Kidney tubule cell (primary cell): ENCODE measurements at regions not wholly inside any gene's neighbourhood (a gene's known extent, or its start where the extent isn't known, plus 50 kb on each side); places are given as distances from the start of the nearest gene placed in this dataset.
A peak's percentile ranks its signal among the peaks of the same experiment; 100 is the strongest.
"Not testable (repeated sequence)": the region's sequence is repeated elsewhere in the genome, so short reads cannot be mapped to it uniquely, and the experiment has no call there.

Experiments
- DNase-seq: peaks from one replicate; pipeline ENCODE4 v3.0.0-alpha.2; 2018; ENCODE audit warnings: low spot score

DNA sequence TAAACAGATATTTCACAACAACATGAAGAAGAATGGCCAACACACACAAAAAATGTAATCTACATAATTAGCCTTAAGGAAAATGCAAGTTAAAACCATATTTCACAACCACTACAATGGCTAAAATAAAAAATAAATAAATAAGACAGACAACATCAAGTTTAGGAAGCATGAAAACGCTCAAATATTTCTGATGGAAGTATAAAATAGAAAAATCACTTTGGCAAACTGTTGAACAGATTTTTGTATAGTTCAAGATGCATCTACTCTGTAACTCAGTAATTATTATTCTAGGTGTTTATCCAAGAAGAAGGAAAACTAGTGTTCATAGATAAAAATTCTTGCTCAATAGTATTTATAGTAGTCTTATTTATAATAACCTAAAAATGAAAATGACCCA lies 1410.1 kb upstream of the ADGRB3 start:
- DNase-seq: no peak

DNA sequence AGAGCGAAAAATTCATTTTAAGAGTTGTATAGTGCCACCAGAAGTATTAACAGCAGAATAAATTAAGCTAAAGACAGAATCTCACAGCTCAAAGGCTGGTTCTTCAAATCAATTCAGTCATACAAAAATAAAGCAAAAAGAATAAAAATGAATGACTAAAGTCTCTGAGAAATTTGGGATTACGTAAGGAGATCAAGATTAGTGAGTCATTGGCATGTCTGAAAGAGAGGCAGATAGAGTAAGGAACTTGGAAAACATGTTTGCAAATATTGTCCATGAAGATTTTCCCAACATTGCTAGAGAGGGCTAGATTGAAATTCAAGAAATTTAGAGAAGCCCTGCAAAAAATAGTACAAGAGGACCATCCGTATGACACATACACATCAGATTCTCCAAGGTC lies 1413.9 kb upstream of the ADGRB3 start:
- no peak for DNase-seq

DNA sequence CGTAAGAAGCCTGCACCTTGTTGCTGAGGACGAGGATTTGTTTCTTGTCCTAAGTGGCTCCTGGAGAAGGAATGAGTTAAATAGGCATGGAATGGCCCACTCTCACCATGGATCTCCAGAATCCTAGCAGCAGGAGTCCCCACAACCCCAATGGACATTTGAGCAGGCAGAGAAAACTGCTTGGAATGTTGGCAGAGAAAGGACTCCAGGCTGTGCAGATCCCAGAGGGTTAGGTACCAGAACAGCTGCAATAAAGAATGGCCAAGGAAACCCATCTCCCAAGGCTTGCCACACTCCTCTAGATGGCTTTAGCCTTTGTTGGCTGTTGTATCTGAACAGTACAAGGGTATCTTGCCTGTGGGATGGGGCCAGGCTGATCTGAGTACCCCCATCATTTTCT lies 1415.7 kb upstream of the ADGRB3 start:
- DNase-seq: no peak

DNA sequence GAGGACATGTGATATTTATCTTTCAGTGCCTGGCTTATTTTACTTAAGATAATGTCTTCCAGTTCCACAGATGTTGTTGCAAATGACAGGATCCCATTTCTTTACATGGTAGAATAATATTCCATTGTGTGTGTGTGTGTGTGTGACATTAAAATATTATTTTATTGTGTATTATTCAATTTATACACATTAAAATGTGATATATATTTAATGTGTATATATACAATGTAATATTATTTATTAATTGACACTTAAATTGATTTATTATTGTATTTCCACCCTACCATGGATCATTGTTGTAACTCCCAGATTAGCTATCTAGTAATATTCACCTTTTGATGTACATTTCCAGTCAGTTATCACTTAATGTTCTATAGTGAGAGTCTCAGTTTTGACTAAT lies 1422.5 kb upstream of the ADGRB3 start:
- DNase-seq: no peak

DNA sequence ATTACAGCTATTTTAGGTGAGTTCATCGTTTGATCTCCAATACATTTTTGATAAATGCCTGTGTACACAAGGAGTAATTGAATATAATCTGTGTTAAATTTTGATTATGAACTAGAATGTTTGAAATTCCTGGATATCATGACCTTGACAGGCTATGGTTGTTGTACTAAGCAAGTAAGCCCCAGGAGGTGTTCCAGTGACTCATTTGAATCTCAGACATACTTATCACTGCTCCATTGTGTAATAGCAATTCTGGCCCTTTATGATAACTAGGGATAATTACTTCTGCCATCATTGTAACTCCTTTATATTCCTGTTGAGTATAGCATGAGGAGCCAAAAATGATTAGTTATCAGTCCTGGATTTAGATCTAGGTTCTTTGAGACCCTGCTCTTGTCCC lies 1424.6 kb upstream of the ADGRB3 start:
- peak; percentile 1 for DNase-seq

DNA sequence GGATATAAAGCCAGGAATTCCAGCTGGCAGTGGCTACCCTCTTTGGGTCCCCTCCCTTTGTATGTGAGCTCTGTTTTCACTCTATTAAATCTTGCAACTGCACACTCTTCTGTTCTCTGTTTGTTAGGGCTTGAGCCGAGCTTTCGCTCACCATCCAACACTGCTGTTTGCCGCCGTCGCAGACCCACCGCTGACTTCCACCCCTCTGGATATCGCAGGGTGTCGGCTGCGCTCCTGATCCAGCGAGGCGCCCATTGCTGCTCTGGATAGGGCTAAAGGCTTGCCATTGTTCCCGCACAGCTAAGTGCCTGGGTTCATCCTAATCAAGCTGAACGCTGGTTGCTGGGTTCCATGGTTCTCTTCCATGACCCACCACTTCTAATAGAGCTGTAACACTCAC lies 1433.5 kb upstream of the ADGRB3 start:
- DNase-seq: no peak

DNA sequence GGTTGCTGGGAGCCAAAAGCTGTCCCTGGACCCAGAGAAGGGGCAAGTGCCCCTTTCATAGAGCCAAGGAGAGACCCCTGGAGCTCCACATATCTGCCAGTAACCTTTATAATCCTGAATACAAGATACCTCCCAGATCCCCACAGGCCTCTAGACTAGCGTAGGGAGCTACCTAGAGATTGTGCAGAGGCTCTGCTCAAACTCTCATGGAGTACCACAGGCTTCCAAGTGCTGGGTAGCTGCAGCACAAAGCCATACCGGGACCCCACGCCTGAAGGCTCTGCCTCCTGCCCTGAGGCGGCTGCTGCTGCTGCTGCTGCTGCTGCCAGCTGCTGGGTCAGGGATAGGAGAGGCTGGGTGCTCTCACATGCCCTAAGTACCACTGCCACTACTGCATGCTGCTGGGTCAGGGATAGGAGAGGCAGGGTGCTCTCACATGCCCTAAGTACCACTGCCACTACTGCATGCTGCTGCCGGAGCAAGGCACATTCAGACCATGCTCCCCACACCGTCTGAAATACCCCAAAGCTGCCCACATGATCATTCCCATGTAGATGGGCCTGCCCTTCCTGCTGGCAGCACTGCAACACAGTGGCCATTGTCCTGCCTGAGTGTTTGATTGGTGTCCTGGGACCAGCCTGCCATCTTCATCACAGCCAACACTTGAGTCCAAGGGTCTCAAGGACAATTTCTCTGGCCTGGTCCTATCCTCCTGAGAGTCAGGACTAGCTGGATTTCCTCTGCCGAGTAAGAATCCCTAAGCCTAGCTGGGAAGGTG lies 1434.3 kb upstream of the ADGRB3 start:
- DNase-seq: no peak

DNA sequence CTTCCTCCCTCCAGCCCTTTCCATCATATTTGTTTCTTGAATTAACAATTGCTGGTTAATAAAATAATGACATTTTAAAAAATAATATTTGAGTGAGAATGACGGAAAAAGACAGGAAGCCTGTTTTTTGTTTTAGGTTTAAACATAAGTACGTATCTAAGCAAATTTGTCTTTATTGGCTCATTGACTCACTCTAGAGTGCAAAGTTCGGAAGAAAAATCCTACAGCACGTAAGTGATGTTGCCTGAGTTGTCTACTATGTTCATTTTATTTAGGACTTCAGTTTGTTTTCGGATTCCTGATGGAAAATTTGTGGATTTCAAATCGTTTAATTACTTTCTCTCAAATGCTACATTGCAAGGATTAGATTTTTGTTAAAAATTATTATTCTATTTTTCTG lies 1435.7 kb upstream of the ADGRB3 start:
- DNase-seq: no peak

DNA sequence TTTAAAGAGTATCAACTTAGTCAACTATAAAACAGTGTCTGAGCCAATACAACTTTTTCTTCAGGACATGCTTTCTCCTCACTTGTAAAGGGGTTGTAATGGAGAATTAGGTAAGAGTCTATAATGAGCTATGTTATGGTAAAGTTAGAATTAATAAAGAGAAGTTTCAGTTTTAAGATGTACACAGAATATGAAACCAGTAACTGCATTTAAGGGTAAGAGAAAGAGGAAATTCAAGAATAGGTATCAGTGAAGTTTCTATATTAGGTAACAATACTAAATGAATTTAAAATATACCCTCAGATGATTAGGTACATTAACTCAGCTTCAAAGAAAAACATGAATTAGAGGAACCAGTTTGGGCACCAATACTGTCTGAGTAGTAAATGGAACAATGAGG lies 1444.3 kb upstream of the ADGRB3 start:
- no peak for DNase-seq

DNA sequence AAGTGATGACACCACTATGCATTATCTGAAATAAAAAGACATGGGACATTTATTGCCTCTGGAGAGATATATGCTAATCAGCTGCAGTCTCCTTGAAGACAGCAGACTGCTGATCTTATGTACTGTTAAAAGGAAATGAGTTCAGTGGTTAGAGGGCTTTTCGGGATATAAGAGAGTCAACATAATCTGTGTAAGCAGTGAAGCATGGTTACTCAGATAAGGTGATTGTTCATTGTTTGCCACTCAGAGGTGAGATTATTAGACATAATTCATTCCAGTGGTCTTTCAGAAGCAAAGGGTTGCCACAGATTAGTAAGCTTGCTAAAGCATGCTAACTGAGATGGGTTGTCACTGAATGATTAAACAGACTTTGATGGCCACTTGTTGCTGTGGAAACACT lies 1450.7 kb upstream of the ADGRB3 start:
- no peak for DNase-seq

DNA sequence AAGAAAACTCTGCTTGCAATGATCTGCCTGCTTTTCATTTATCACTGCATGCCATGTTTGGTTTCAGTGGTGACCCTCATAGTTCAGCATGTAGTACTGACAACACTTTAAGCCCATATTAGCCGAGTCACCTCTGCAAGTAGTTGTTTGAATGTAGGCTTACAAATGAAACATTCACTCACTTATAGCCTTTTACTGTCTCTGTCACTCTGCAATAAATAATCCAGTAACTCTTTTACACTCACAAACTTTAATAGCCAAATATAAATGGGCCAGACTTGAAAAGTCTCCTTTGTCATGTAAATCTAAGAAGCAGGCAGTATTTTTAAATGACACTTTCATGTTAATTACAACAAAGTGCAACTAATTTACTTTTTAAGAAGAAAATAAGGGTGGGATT lies 1460.0 kb upstream of the ADGRB3 start:
- no peak for DNase-seq

DNA sequence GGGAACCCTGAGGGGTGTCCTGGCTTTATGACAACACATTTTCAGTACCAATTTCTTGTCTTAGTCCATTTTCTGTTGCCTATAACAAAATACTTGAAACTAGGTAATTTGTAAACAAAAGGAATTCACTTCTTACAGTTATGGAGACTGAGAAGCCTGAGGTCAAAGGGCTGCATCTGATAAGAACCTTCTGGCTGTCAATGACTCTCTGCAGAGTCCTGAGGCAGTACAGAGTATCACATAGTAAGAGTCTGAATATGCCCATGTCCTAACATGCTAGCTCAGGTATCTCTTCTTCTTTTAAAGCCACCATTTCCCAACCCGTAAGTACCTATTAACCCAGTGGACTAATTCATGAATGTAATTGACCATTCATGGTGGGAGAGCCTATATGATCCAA lies 1458.6 kb upstream of the EYS start:
- no peak for DNase-seq

DNA sequence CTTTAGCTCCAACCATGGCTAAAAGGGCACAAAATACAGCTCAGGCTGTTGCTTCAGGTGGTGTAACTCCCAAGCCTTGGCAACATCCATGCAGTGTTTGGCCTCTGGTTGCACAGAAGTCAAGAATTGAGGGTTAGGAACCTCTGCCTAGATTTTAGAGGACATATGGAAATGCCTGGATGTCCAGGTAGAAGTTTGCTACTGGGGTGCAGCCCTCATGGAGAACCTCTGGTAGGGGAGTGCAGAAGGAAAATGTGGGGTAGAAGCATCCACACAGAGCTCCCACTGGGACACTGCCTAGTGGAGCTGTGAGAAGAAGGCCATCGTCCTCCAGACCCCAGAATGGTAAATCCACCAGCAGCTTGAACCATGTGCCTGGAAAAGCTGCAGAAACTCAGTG lies 1453.8 kb upstream of the EYS start:
- no peak for DNase-seq

DNA sequence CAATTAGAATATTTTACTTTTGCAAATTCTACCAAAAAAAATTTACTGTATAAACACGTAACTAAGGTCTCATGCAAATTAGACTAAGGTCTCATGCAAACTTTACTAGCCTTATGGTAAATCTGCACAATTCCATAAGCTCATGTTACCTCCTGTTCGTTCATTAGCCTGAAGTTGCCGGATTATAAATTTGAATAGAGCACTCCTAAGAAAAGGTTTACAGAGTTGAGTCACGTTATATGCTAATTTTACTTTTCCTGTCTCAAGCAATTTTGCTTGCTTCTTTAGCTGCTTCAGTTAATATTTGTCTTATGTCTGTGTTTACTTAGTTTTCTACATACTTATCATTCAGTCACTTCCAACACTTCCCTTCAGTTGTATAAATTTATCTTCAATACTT lies 1434.0 kb upstream of the EYS start:
- DNase-seq: no peak

DNA sequence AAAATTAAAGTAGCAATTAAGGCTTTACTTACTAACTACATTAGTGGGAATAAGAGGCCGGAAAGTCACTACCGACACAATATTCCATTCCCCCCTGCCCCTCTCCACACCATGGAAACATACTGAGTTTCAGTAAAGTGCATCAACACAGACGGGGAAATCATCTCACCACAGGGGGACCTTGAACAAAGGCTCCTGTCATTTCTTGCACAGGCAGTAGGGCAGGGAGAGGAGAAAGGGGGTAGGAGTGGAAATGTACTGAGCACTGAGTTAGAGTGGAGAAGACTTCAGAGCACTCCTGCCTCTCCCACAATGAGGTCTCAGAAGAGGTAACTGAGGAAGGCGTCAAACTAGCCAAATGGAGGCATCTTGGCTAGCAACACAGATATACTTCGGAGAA lies 1426.9 kb upstream of the EYS start:
- no peak for DNase-seq

DNA sequence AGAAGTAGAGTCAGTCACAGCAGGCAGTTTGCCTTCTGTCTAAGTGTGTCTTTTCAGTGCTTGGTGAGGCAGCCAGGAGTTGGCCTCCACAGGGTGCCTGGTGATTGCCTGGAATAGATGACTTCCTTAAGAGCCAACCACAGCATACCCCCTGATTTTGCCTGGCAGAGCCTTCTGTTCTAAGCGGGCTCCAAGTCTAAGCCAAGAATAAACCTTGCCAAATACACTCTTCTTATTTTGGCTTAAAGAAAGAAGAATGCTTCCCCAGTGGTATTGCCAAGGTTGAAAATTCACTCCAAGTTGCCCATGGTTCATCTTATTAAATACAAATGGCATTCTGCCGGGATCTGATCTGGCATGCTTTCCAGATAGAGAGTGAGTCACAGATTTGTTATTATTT lies 1424.8 kb upstream of the EYS start:
- no peak for DNase-seq

DNA sequence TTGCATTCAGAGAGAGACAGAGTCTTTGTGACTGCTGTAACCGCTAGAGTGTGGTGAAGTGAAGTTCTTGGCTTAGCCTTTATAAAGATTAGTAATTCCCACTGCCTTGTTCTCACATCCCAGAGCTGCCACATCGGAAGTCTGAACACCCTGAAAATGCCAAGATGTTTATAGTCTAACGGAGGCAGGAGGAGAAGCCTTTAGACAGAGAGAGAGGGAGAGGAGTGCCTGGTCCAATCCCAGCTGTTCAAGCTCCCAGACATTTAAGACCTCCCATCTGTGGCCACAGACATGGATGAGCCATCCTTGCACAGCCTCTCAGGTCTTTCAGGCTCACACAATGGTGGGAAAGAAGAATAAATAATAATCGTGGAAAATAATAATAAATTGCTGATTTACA lies 1422.8 kb upstream of the EYS start:
- no peak for DNase-seq

DNA sequence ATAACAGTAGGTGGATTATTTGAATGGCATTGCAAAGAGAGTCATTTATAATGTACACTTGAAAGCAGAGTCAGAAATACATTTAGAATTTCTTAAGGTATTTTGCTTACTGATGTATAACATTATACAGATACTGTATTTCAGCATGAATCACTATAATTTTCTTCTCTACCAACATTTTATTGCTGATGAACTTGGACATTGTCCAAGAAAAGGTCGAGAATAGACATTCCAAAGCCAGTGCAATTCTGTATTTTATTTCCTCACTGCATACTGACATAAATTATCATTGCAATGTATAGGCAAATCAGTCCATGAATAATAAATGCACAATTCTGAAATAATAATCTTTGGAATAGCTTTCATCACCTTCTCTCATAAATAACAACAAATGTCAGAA lies 1420.0 kb upstream of the EYS start:
- no peak for DNase-seq

DNA sequence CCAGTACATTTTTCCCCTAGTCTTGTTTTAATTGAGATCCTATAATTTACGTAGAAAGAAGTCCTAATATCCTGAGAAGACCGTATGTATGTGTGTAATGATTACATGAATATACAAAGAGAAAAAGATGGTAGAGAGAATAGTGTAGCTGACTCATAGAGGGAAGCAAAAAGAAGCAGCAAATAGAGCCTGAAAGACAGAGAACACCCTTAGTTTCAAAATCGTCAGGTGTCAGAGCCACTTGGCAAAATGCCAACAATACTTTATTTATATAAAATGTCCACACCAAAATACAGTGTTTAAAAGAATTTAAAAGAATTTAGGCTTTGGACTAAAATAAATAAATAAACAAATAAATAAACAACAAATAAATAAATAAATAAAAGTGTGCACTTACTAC lies 1414.1 kb upstream of the EYS start:
- DNase-seq: no peak

DNA sequence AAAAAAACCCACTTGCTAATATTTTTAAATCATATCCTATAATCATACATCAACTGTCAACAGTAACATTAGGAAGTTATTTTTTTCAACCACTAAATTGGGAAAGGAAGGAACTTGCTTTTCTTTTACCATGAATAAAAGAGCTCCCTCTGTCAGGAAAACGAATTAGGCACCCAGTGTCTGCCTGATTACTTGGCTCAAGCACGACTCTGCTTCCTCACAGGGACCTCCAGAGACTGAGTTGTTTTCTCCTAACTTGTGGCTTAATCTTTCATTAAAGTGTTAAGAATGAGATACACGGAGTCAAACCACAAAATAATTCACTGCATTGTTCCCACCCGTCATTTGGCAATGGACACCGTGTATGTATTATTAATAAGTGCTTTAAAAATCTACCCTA lies 1405.1 kb upstream of the EYS start:
- no peak for DNase-seq

DNA sequence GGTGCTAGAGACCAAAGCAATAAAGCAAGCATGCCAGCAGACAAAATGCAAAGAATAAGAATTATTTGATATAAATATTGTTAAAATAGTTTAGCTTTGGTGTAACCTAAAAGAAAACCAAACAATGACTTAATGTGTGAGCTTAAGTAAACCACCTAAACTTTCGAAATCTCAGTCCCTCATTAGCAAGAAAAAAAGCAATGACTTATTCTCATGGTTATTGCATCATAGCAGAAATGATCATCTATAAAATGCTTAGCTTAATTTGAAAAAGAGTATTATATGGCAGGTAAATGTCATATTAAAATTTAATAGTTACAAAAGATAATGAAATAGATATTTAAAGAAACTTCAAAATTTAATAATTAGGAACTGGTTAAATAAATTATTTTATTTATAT lies 1395.7 kb upstream of the EYS start:
- DNase-seq: no peak

DNA sequence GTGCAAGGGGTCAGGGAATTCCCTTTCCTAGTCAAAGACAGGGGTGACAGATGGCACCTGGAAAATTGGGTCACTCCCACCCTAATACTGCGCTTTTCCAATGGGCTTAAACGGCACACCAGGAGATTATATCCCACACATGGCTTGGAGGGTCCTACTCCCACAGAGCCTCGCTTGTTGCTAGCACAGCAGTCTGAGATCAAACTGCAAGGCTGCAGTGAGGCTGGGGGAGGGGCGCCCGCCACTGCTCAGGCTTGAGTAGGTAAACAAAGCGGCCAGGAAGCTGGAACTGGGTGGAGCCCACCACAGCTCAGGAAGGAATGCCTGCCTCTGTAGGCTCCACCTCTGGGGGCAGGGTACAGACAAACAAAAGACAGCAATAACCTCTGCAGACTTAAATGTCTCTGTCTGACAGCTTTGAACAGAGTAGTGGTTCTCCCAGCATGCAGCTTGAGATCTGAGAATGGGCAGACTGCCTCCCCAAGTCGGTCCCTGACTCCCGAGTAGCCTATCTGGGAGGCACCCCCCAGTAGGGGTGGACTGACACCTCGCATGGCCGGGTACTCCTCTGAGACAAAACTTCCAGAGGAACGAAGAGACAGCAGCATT lies 1388.7 kb upstream of the EYS start:
- DNase-seq: not testable (repeated sequence)

DNA sequence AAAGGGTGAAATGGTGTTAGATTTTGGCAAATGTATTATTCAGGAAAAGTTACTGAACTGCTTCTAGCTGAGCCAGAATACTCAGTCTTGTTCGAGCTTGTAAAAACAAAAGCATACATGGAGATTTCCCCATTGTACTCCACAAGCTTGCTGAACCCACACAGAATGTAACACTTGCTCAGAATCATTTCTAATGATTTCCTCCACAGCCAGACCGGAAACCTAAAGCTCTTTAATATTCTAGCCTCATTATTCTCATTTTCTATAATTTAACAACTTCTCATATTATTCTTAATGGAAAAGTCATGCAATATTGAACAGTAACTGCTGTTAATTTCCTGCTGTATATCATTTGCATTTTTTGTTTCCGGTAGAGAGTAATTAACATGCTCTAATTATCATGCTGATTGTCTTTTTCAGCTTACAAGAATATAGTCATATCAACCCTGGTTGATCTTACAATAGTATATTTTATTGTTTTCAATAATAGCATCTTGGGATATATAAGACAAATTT lies 1387.5 kb upstream of the EYS start:
- no peak for DNase-seq

DNA sequence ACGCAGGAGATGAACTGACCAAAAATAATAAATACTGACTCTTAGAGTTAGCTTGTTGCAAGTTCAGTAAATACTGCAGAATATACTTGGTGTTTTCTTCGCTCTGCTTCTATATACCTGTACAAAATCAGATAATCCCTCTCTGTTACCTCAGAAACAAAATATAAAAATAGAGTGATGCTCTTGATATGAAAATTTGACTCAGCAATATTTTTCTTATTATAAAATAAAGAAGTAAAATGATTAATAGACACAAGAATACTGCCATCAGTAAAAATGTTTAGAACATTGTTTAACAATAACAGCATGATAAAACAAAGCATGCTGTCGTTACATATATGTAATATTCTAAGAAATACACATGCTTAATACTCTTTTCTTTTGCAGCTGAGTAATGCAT lies 1366.9 kb upstream of the EYS start:
- no peak for DNase-seq
